K562 (cell line): ENCODE measurements at regions not wholly inside any gene's neighbourhood (a gene's known extent, or its start where the extent isn't known, plus 50 kb on each side); places are given as distances from the start of the nearest gene placed in this dataset.

Experiments
- ATAC-seq: fragments of 200-7000 bp; cut with Tn5 transposase; 3 replicates; pipeline ENCODE4 v1.9.1; 2020; ENCODE audit warnings: moderate library complexity
- BruUV-seq: library from RNA; stranded (reverse); fragments of 400-500 nt; replicated peaks from 2 replicates; lab custom pipeline; 2021; lab: Mats Ljungman, UMichigan
- CTCF ChIA-PET: fragments of 300-600 bp; formaldehyde crosslinking; extraction: SDS; loops from one replicate; lab custom pipeline; 2021; ENCODE audit warnings: low intra/inter-chr PET ratio; lab: Yijun Ruan, JAX
- POLR2A ChIA-PET: fragments of 300-600, 350-650 bp; sonication (Branson Sonifier 250); formaldehyde crosslinking; extraction: SDS; loops from one replicate; lab custom pipeline; 2021; ENCODE audit warnings: antibody characterized with exemption, inconsistent platforms; lab: Yijun Ruan, JAX
- DNase-seq, 4 experiments: peaks; one replicate each; pipeline versions ENCODE4 v3.0.0 to v3.0.0-alpha.2; 2011 to 2018; ENCODE audit warnings: low spot score in 3 of 4, mixed read lengths in 3 of 4; ENCODE audit errors: extremely low read depth in 1 of 4
- FAIRE-seq: peaks from 2 replicates; lab custom pipeline; 2011; peaks lifted over from hg19 to GRCh38; lab: Jason Lieb, UNC
- H2AFZ ChIP-seq: 2 replicates; pipeline ENCODE4 v1.6.0; 2011; ENCODE audit warnings: low read depth, low read length, control low read depth, inconsistent platforms
- H3K27ac ChIP-seq: fragments of 200-600 bp; 3 replicates; pipeline ENCODE4 v1.8.0; 2011; ENCODE audit warnings: low read depth, mild to moderate bottlenecking, control low read depth, inconsistent platforms, low read length, moderate library complexity, mixed read lengths; ENCODE audit errors: extremely low read depth
- H3K27me3 ChIP-seq, 2 experiments: fragments of 300-600 bp in 1 of 2; 2 replicates in 1 of 2; 3 replicates in 1 of 2; pipeline versions ENCODE4 v1.6.0 to v1.8.0; 2011; ENCODE audit warnings: inconsistent platforms in 2 of 2, low read length in 2 of 2, mild to moderate bottlenecking in 1 of 2, mixed read lengths in 1 of 2, moderate library complexity in 1 of 2; ENCODE audit not compliant: control insufficient read depth in 2 of 2, insufficient read depth in 2 of 2
- H3K36me3 ChIP-seq: fragments of 300-600 bp; 3 replicates; pipeline ENCODE4 v1.8.0; 2011; ENCODE audit warnings: mild to moderate bottlenecking, low read length, inconsistent platforms; ENCODE audit not compliant: control insufficient read depth, insufficient read depth
- H3K4me1 ChIP-seq, 2 experiments: fragments of 200-600 bp in 1 of 2; replicated peaks in 1 of 2; 2 replicates in 1 of 2; 3 replicates in 1 of 2; pipeline versions ENCODE4 v1.5.1 to v1.8.0; 2011; ENCODE audit warnings: inconsistent platforms in 2 of 2, low read length in 2 of 2, mild to moderate bottlenecking in 1 of 2, mixed read lengths in 1 of 2, moderate library complexity in 1 of 2; ENCODE audit not compliant: control insufficient read depth in 2 of 2, insufficient read depth in 2 of 2
- H3K4me2 ChIP-seq: 2 replicates; pipeline ENCODE4 v1.6.1; 2011; ENCODE audit warnings: low read length, control low read depth, inconsistent platforms, mixed read lengths; ENCODE audit not compliant: insufficient read depth
- H3K4me3 ChIP-seq: fragments of 200-600 bp; sonication (generic), shearing (Covaris generic); 2 replicates; pipeline ENCODE4 v1.5.1; 2016; ENCODE audit warnings: control low read depth, inconsistent platforms
- H3K79me2 ChIP-seq: fragments of 200-600 bp; 3 replicates; pipeline ENCODE4 v1.8.0; 2011; ENCODE audit warnings: low read length, inconsistent platforms; ENCODE audit not compliant: control insufficient read depth, insufficient read depth
- H3K9ac ChIP-seq, 2 experiments: 2 replicates each; pipeline versions ENCODE4 v1.6.0 to v1.6.1; 2011; ENCODE audit warnings: low read depth in 2 of 2, low read length in 2 of 2, control low read depth in 1 of 2, inconsistent platforms in 1 of 2, mild to moderate bottlenecking in 1 of 2, mixed read lengths in 1 of 2; ENCODE audit not compliant: insufficient read depth in 1 of 2
- H3K9me1 ChIP-seq: one replicate; pipeline ENCODE4 v1.6.0; 2011; ENCODE audit warnings: inconsistent platforms, mild to moderate bottlenecking, low read length, moderate library complexity; ENCODE audit not compliant: control insufficient read depth, insufficient read depth
- H3K9me3 ChIP-seq: replicated peaks from 2 replicates; pipeline ENCODE4 v1.5.1; 2011; ENCODE audit warnings: low read depth, low read length, inconsistent platforms; ENCODE audit not compliant: control insufficient read depth, insufficient read depth
- H4K20me1 ChIP-seq: replicated peaks from 2 replicates; pipeline ENCODE4 v1.6.1; 2011; ENCODE audit warnings: low read length, inconsistent platforms, mixed read lengths; ENCODE audit not compliant: control insufficient read depth, insufficient read depth
- AFF1 ChIP-seq, 2 experiments: fragments of 450-650 bp; IDR thresholded peaks; 2 replicates each; pipeline ENCODE4 v1.6.1; 2018; ENCODE audit warnings: mild to moderate bottlenecking in 2 of 2, low read depth in 1 of 2; ENCODE audit not compliant: partially characterized antibody in 2 of 2
- ARID1B ChIP-seq: fragments of 450-650 bp; IDR thresholded peaks from 2 replicates; pipeline ENCODE4 v1.6.1; 2016; ENCODE audit warnings: antibody characterized with exemption, mild to moderate bottlenecking, inconsistent platforms
- ATF4 ChIP-seq: fragments of 450-650 bp; formaldehyde crosslinking; IDR thresholded peaks from 2 replicates; pipeline ENCODE4 v1.4.0; 2022; ENCODE audit warnings: mild to moderate bottlenecking, moderate library complexity
- CEBPB ChIP-seq: fragments of 450-650 bp; IDR thresholded peaks from 2 replicates; pipeline ENCODE4 v1.6.1; 2016; ENCODE audit warnings: missing genetic modification characterization, missing compliant biosample characterization
- GTF2F1 ChIP-seq: IDR thresholded peaks from 2 replicates; pipeline ENCODE4 v1.6.1; 2011; ENCODE audit warnings: low read depth, low read length, improper control_type of control experiment
- KLF16 ChIP-seq: IDR thresholded peaks from 2 replicates; pipeline ENCODE4 v1.6.1; 2016; ENCODE audit warnings: antibody characterized with exemption
- MCM7 ChIP-seq, 2 experiments: fragments of 450-650 bp; IDR thresholded peaks; 2 replicates each; pipeline ENCODE4 v1.6.1; 2016 to 2018
- PHTF2 ChIP-seq: fragments of 250-450 bp; sonication (Bioruptor Pico); IDR thresholded peaks from 2 replicates; pipeline ENCODE4 v1.5.0; 2021; ENCODE audit warnings: mild to moderate bottlenecking
- RCOR1 ChIP-seq, 2 experiments: IDR thresholded peaks; 2 replicates each; pipeline ENCODE4 v1.6.1; 2012; ENCODE audit warnings: low read depth in 2 of 2, low read length in 2 of 2, borderline replicate concordance in 1 of 2, improper control_type of control experiment in 1 of 2
- RERE ChIP-seq: sonication (generic); formaldehyde crosslinking; IDR thresholded peaks from 2 replicates; pipeline ENCODE4 v1.8.0; 2023; ENCODE audit warnings: missing genetic modification reagents, mild to moderate bottlenecking, borderline replicate concordance
- TRIM28 ChIP-seq: fragments of 450-650 bp; IDR thresholded peaks from 2 replicates; pipeline ENCODE4 v1.6.1; 2017
- ZNF174 ChIP-seq: fragments of 250-450 bp; sonication (Bioruptor Pico); IDR thresholded peaks from 2 replicates; pipeline ENCODE4 v1.4.0; 2020; ENCODE audit warnings: mild to moderate bottlenecking
- WGBS: fragments of 100-300 bp; shearing (Covaris generic); methylation state at CpG from one replicate; pipeline ENCODE4 v1.1.6; 2016; ENCODE audit warnings: low coverage, mixed read lengths; ENCODE audit not compliant: insufficient coverage; ENCODE audit errors: missing lambda C conversion rate; 5-methylcytosine and 5-hydroxymethylcytosine counted together
- in situ Hi-C: fragments of 300-500 bp; cut with MboI; formaldehyde crosslinking; loops from 4 replicates; pipeline ENCODE4 v1.15.0; 2018; ENCODE audit warnings: inconsistent platforms, mixed read lengths
- intact Hi-C: fragments of 100-400 bp; cut with micrococcal nuclease; formaldehyde crosslinking; loops from 2 replicates; pipeline ENCODE4 v1.14.2; 2022

GRCh38 chr5:147101659-147102369 is 133.0 kb upstream of the STK32A start (continued):
- TF ChIP-seq TRIM28 (no peak), ATF4 (no peak), RCOR1 (IDR thresholded peaks at IDR 0.05; ENCODE audit: borderline replicate concordance in 1 of 2, low read depth in 2 of 2, low read length in 2 of 2) (no peak), ARID1B (no peak), KLF16 (no peak), CEBPB (tag) (no peak)

GRCh38 chr5:147112899-147113298 is 121.9 kb upstream of the STK32A start:
- ATAC-seq: no peak
- in situ Hi-C loops: no loop called here
- ChIA-PET POLR2A (no interaction called here), CTCF (no interaction called here)
- Histone ChIP-seq H3K4me1 (no peaks in the 10 kb centered on the region), H4K20me1 (no peaks in the 10 kb centered on the region), H3K9ac (no peak overlapping the region), H3K4me2 (no peak overlapping the region), H3K9me1 (no peaks in the 10 kb centered on the region), H3K79me2 (no peaks in the 10 kb centered on the region), H3K27me3 (no peaks in the 10 kb centered on the region), H3K27ac (no peak overlapping the region), H3K9me3 (no peaks in the 10 kb centered on the region), H3K36me3 (no peaks in the 10 kb centered on the region), H3K4me3 (no peak overlapping the region), H2AFZ (no peak overlapping the region)
- intact Hi-C loops: no loop called here
- no TSS peak for BruUV-seq
- no peak for DNase-seq
- WGBS: 0% methylated on average over 1 of the region's 1 CpG
- FAIRE-seq: no peak
- no peak for TF ChIP-seq GTF2F1
- no peak for TF ChIP-seq PHTF2 (CRISPR knock-in tag)
- no peak for TF ChIP-seq ZNF174 (CRISPR knock-in tag)
- TF ChIP-seq RERE (CRISPR knock-in tag): no peak
- TF ChIP-seq MCM7 (IDR thresholded peaks at IDR 0.05): no peak
- TF ChIP-seq AFF1 (IDR thresholded peaks at IDR 0.05; ENCODE audit: low read depth in 1 of 2, partially characterized antibody in 2 of 2): no peak
